Upper lobe of left lung (tissue), 6 donors: ENCODE measurements at regions not wholly inside any gene's neighbourhood (a gene's known extent, or its start where the extent isn't known, plus 50 kb on each side); places are given as distances from the start of the nearest gene placed in this dataset.
"Not testable (repeated sequence)": the region's sequence is repeated elsewhere in the genome, so short reads cannot be mapped to it uniquely, and the experiment has no call there.

Experiments used
- ATAC-seq, 2 donors: fragments of 200-7000 bp; cut with Tn5 transposase; one replicate each; pipeline ENCODE4 v1.9.1; 2022; ENCODE audit warnings: mild to moderate bottlenecking in 2 of 2, moderate library complexity in 2 of 2; ENCODE audit not compliant: low FRiP score in 2 of 2
- DNase-seq, 2 donors: peaks; one replicate each; pipeline ENCODE4 v3.0.0-alpha.2; 2019 to 2020
- H3K27ac ChIP-seq, 4 donors: fragments of 200-600 bp; sonication (generic); one replicate each; pipeline ENCODE4 v1.5.1; 2016 to 2019
- H3K27me3 ChIP-seq, 4 donors: fragments of 200-600 bp; sonication (generic); one replicate each; pipeline ENCODE4 v1.5.1; 2017 to 2019
- H3K36me3 ChIP-seq, 4 donors: fragments of 200-600 bp; sonication (generic); one replicate each; pipeline ENCODE4 v1.5.1; 2016 to 2019
- H3K4me1 ChIP-seq, 4 donors: fragments of 200-600 bp; sonication (generic); one replicate each; pipeline ENCODE4 v1.5.1; 2018 to 2019
- H3K4me3 ChIP-seq, 4 donors: fragments of 200-600 bp; sonication (generic); one replicate each; pipeline ENCODE4 v1.5.1; 2017 to 2019; ENCODE audit warnings: mild to moderate bottlenecking in 2 of 4, moderate library complexity in 1 of 4
- H3K9me3 ChIP-seq, 4 donors: fragments of 200-600 bp; sonication (generic); one replicate each; pipeline ENCODE4 v1.5.1; 2018 to 2019
- EP300 ChIP-seq, 4 donors: sonication (generic); formaldehyde crosslinking; IDR thresholded peaks; one replicate each; pipeline ENCODE4 v1.5.1; 2017; ENCODE audit warnings: antibody characterized with exemption in 4 of 4, control low read depth in 2 of 4
- POLR2A ChIP-seq, 4 donors: fragments of 450-650 bp; IDR thresholded peaks; one replicate each; pipeline ENCODE4 v1.5.1; 2016 to 2017; ENCODE audit warnings: antibody characterized with exemption in 4 of 4, mild to moderate bottlenecking in 2 of 4
- POLR2AphosphoS5 ChIP-seq, 2 donors: sonication (generic); formaldehyde crosslinking; IDR thresholded peaks; one replicate each; pipeline ENCODE4 v1.5.1; 2017; ENCODE audit warnings: antibody characterized with exemption in 2 of 2
- WGBS, 2 donors: methylation state at CpG; one replicate each; pipeline ENCODE4 v1.1.5; 2017 to 2018; 5-methylcytosine and 5-hydroxymethylcytosine counted together
- TF ChIP-seq, protein P1 (sequence below), 6 experiments: fragments of 450-650 bp in 4 of 6; fragments of 200-600 bp in 2 of 6; sonication (generic) in 2 of 6; IDR thresholded peaks; one replicate each; pipeline ENCODE4 v1.5.1; 2016 to 2019; ENCODE audit warnings: antibody characterized with exemption in 6 of 6
- donor health status: DM: no; HTN: no; CAD: no; lungs with moderate emphysema.
- donor health status: DM: no; HTN: yes; CAD: no; lungs with severe emphysema.

DNA sequence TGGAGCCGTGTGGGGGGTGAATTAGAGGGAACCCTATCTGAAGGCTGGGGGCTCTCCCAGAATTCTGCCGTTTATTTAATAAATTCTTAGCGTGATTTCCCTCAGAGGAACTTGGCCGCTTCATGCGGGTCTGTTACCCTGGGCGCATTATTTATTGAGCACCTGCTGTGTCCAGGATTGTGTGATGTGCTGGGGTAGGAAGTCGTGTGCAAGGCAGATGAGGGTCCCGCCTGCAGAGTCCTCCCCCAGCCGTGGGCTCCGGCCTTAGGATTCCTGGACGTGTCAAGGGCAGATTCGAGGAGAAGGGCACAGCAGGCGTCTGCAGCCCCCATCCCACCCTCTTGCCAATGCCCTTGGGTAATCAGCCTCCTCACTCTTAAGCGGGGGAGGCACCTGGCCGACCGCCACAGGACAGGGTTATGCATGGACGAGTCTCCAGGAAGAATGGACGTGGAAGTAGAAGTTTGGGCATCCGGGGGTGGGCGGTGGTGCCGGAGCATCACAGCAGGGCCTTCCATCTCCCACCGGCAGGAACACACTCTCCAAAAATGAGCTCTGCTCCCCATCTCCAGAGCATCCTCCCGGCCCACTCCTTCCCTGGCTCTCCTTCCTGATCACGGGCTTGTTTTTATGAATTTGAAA is 233.3 kb upstream of the C1orf174 start:
- no peak overlapping the region for H3K4me3 ChIP-seq
- no peaks in the 10 kb centered on the region for H3K36me3 ChIP-seq
- DNase-seq (no peak), ATAC-seq (no peak)
- TF ChIP-seq, protein P1, sequence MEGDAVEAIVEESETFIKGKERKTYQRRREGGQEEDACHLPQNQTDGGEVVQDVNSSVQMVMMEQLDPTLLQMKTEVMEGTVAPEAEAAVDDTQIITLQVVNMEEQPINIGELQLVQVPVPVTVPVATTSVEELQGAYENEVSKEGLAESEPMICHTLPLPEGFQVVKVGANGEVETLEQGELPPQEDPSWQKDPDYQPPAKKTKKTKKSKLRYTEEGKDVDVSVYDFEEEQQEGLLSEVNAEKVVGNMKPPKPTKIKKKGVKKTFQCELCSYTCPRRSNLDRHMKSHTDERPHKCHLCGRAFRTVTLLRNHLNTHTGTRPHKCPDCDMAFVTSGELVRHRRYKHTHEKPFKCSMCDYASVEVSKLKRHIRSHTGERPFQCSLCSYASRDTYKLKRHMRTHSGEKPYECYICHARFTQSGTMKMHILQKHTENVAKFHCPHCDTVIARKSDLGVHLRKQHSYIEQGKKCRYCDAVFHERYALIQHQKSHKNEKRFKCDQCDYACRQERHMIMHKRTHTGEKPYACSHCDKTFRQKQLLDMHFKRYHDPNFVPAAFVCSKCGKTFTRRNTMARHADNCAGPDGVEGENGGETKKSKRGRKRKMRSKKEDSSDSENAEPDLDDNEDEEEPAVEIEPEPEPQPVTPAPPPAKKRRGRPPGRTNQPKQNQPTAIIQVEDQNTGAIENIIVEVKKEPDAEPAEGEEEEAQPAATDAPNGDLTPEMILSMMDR (IDR thresholded peaks at IDR 0.05) = no peak
- TF ChIP-seq POLR2A (IDR thresholded peaks at IDR 0.05) (no peak), POLR2AphosphoS5 (IDR thresholded peaks at IDR 0.05) (no peak), EP300 (IDR thresholded peaks at IDR 0.05) (no peak)
- 74 to 77% methylated on average over 24 of the region's 24 CpGs for WGBS, 2 donors
- H3K27me3 ChIP-seq = no peaks in the 10 kb centered on the region
- no peaks in the 10 kb centered on the region for H3K4me1 ChIP-seq
- H3K27ac ChIP-seq = no peak overlapping the region
- no peaks in the 10 kb centered on the region for H3K9me3 ChIP-seq

DNA sequence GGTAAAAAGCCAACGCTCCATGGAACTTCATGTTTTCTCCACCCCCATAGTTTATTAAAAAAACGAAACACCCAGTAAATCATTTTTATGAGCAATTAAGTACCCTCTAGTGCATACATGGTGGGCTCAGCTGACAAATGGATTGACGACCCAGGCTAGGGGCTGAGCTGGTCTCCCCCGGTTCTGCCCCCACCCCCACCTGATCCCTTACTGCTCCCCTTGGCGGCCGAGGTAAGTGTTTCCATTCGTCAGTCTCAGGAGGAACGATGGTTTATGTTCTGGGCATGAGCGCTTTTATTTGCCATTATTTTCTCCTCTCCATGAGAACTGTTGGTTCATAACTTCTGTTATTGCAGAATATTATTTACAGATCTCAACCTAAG is 233.9 kb upstream of the C1orf174 start:
- Histone ChIP-seq H3K36me3 (no peaks in the 10 kb centered on the region), H3K27ac (no peak overlapping the region), H3K9me3 (no peaks in the 10 kb centered on the region), H3K4me3 (no peak overlapping the region), H3K4me1 (no peaks in the 10 kb centered on the region), H3K27me3 (no peaks in the 10 kb centered on the region)
- ATAC-seq = no peak
- no peak for TF ChIP-seq POLR2A (IDR thresholded peaks at IDR 0.05)
- no peak for TF ChIP-seq EP300 (IDR thresholded peaks at IDR 0.05)
- TF ChIP-seq, protein P1 (IDR thresholded peaks at IDR 0.05) = no peak
- no peak for TF ChIP-seq POLR2AphosphoS5 (IDR thresholded peaks at IDR 0.05)
- no peak for DNase-seq
- WGBS, 2 donors = 59 to 62% methylated on average over 9 of the region's 9 CpGs

- not testable (repeated sequence) for H3K9me3 ChIP-seq, H3K27ac ChIP-seq, H3K4me1 ChIP-seq, DNase-seq, H3K27me3 ChIP-seq, ATAC-seq, H3K36me3 ChIP-seq, H3K4me3 ChIP-seq
Observed at GRCh38 chr1:4135853-4136252, 235.8 kb upstream of the C1orf174 start.

DNA sequence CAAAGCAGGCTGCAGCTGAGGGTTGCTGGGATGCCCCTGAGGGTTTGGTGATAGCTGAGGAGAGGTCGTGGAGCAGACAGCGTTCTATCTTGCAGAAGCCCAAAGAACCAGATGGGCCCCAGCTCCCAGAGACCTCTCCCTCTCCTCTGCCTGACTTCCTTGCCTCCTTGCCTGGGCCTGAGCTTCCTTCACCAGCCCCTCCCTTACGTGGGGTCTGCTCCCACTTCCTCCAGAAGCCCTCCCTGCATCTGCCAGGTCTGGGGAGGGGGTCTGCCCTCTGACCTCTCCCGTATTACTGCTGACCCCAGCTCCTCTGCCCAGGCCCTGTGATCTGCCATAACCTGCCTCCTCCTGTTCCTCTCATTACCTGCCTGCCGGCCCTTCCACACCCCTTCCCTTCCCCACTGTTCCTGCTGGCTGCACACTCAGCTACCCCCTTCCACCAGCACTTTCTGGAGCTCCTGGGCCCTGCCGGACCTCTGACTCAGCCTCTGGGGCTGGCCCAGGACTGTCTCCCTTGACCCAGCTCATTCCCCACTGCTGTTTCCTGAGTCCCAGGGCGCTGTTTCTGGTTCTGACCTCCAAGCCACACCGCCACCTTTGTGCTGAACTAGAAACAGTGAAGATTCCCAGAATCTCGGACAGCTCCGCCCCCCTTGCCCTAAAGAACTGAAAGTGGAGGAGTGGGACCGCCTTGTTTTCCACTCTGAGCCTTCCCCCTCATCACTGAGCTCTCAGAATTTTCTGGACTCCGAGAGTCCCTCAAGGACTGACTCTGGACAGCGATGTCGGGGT is 237.7 kb upstream of the C1orf174 start:
- H3K4me1 ChIP-seq = no peaks in the 10 kb centered on the region
- ATAC-seq (no peak), DNase-seq (no peak)

GRCh38 chr1:4139646-4140045 is 239.6 kb upstream of the C1orf174 start:
- H3K27ac ChIP-seq = no peak overlapping the region
- 91 to 95% methylated on average over 8 of the region's 8 CpGs for WGBS, 2 donors
- H3K4me1 ChIP-seq = no peaks in the 10 kb centered on the region
- H3K9me3 ChIP-seq = no peaks in the 10 kb centered on the region
- ATAC-seq (no peak), DNase-seq (no peak)
- no peaks in the 10 kb centered on the region for H3K36me3 ChIP-seq
- TF ChIP-seq, protein P1 (IDR thresholded peaks at IDR 0.05) = no peak
- TF ChIP-seq EP300 (IDR thresholded peaks at IDR 0.05) (no peak), POLR2AphosphoS5 (IDR thresholded peaks at IDR 0.05) (no peak), POLR2A (IDR thresholded peaks at IDR 0.05) (no peak)
- no peak overlapping the region for H3K4me3 ChIP-seq
- H3K27me3 ChIP-seq = no peaks in the 10 kb centered on the region

More for the DNA sequence above, 237.7 kb upstream of the C1orf174 start:
- WGBS, 2 donors = 48 to 50% methylated on average over 14 of the region's 14 CpGs
- no peaks in the 10 kb centered on the region for H3K9me3 ChIP-seq
- no peak overlapping the region for H3K27ac ChIP-seq
- H3K4me3 ChIP-seq = no peak overlapping the region
- no peaks in the 10 kb centered on the region for H3K36me3 ChIP-seq
- TF ChIP-seq POLR2A (IDR thresholded peaks at IDR 0.05) (no peak), POLR2AphosphoS5 (IDR thresholded peaks at IDR 0.05) (no peak), EP300 (IDR thresholded peaks at IDR 0.05) (no peak)
- TF ChIP-seq, protein P1 (IDR thresholded peaks at IDR 0.05) = no peak
- no peaks in the 10 kb centered on the region for H3K27me3 ChIP-seq
